RWPE1 (cell line): ENCODE measurements at regions not wholly inside any gene's neighbourhood (a gene's known extent, or its start where the extent isn't known, plus 50 kb on each side); places are given as distances from the start of the nearest gene placed in this dataset.

Experiments used
- CTCF ChIA-PET: fragments of 350-600 bp; sonication (Branson Sonifier 250); formaldehyde crosslinking; extraction: SDS; loops from one replicate; lab custom pipeline; 2021; lab: Yijun Ruan, JAX
- POLR2A ChIA-PET: fragments of 400-600 bp; formaldehyde crosslinking; extraction: SDS; loops from one replicate; lab custom pipeline; 2020; ENCODE audit warnings: antibody characterized with exemption; ENCODE audit not compliant: low non-redundant PET; lab: Yijun Ruan, JAX
- DNase-seq: peaks from one replicate; pipeline ENCODE4 v3.0.0; 2012; ENCODE audit warnings: low spot score
- H3K27ac ChIP-seq: fragments of 450-650 bp; 2 replicates; pipeline ENCODE4 v1.5.1; 2017
- CTCF ChIP-seq: fragments of 450-650 bp; conservative IDR thresholded peaks from 2 replicates; pipeline ENCODE4 v1.5.1; 2017; ENCODE audit warnings: low read depth, mild to moderate bottlenecking

- CTCF ChIA-PET = no interaction called here
- no peak for TF ChIP-seq CTCF
Observed at GRCh38 chr21:17334484-17334883, 178.4 kb upstream of the CXADR start.

DNA sequence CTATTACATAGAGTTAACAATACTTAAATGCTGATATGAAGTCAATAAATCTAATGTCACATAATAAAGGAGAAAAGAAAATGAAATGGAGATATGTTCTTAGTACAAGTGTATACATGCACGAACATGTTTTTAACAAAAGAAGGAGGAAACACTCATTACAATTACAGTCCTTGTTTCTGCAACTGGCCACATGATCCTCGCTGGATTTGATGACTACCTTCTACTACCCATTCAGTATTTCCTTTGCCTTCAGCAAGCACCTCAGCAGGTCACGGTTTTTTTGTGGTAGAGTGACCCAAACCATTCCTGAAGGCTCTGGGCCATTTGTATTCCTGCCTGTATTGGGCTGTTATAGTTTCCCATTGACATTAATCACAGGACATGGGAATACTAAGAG lies 172.8 kb upstream of the CXADR start:
- DNase-seq = no peak
- ChIA-PET POLR2A (no interaction called here), CTCF (no interaction called here)
- no peak for TF ChIP-seq CTCF
- H3K27ac ChIP-seq = no peak overlapping the region

More at GRCh38 chr21:17334484-17334883, 178.4 kb upstream of the CXADR start:
- POLR2A ChIA-PET = no interaction called here
- DNase-seq = no peak
- H3K27ac ChIP-seq = no peak overlapping the region

GRCh38 chr21:17343055-17343454 lies 169.8 kb upstream of the CXADR start:
- DNase-seq = peak; percentile 13
- no peak overlapping the region for H3K27ac ChIP-seq
- ChIA-PET POLR2A (no interaction called here), CTCF (no interaction called here)
- TF ChIP-seq CTCF = no peak

DNA sequence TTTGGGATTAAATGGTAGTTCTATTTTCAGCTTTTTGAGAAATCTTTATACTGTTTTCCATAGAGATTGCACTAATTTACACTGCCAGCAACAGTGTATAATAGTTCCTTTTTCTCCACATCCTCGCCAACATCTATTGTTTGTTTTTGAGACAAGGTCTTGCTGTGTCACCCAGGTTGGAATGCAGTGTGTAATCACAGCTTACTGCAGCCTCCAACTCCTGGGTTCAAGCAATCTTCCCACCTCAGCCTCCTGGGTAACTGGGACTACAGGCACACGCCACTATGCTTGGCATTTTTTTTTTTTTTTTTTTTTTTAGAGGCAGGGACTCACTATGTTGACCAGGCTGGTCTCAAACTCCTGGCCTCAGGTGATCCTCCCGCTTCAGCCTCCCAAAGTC lies 164.5 kb upstream of the CXADR start:
- no peak overlapping the region for H3K27ac ChIP-seq
- POLR2A ChIA-PET = no interaction called here
- CTCF ChIA-PET = interaction anchor here (0.6 kb wide), 1 partner anchor 1790 kb away, joined by 3 read pairs; no protein-coding TSS in a partner anchor
- DNase-seq = no peak
- no peak for TF ChIP-seq CTCF

GRCh38 chr21:17348849-17349248 lies 164.0 kb upstream of the CXADR start:
- H3K27ac ChIP-seq = no peak overlapping the region
- no peak for DNase-seq
- no peak for TF ChIP-seq CTCF
- POLR2A ChIA-PET = no interaction called here
- CTCF ChIA-PET = interaction anchor here (0.6 to 0.7 kb wide), 2 partner anchors 1019 to 1789 kb away, joined by 3 to 7 read pairs; no protein-coding TSS in a partner anchor

GRCh38 chr21:17351766-17352165 lies 161.1 kb upstream of the CXADR start:
- ChIA-PET CTCF (no interaction called here), POLR2A (no interaction called here)
- no peak overlapping the region for H3K27ac ChIP-seq
- no peak for DNase-seq
- no peak for TF ChIP-seq CTCF
